ENCODE measurements at regions not wholly inside any gene's neighbourhood (a gene's known extent, or its start where the extent isn't known, plus 50 kb on each side); places are given as distances from the start of the nearest gene placed in this dataset.

- TF ChIP-seq, protein P1, sequence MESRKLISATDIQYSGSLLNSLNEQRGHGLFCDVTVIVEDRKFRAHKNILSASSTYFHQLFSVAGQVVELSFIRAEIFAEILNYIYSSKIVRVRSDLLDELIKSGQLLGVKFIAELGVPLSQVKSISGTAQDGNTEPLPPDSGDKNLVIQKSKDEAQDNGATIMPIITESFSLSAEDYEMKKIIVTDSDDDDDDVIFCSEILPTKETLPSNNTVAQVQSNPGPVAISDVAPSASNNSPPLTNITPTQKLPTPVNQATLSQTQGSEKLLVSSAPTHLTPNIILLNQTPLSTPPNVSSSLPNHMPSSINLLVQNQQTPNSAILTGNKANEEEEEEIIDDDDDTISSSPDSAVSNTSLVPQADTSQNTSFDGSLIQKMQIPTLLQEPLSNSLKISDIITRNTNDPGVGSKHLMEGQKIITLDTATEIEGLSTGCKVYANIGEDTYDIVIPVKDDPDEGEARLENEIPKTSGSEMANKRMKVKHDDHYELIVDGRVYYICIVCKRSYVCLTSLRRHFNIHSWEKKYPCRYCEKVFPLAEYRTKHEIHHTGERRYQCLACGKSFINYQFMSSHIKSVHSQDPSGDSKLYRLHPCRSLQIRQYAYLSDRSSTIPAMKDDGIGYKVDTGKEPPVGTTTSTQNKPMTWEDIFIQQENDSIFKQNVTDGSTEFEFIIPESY (IDR thresholded peaks at IDR 0.05), result no peak
- TF ChIP-seq FOXA1 (IDR thresholded peaks at IDR 0.05), result no peak
- TF ChIP-seq RAD21 (IDR thresholded peaks at IDR 0.05), result no peak
- TF ChIP-seq JUND (IDR thresholded peaks at IDR 0.05), result no peak
- TF ChIP-seq SP1 (IDR thresholded peaks at IDR 0.05), result no peak
- TF ChIP-seq EGR1 (IDR thresholded peaks at IDR 0.05; ENCODE audit: low read depth in 2 of 2), result no peak
- no peak for TF ChIP-seq YY1 (IDR thresholded peaks at IDR 0.05)
Measured at GRCh38 chr17:34773036-34773435, 188.2 kb downstream of the CCT6B start (continued).

DNA sequence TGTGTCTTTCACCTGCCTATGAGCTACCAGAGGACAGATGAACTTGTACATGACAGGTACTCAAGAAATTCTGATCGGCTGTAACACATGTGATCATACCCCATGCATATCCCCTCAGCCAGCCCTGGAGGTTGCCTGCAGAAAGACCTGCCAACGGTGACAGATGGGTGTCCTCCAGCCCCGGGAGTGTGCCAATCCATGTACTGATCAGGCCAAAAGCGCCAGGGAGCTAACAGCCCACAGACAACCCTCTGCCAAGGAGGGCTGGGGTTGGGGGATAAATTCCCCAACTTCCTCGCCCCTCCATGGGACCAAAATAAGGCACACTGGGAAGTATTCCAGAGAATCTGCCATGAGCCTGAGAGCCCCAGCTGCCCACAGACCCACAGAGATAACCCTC lies 189.4 kb downstream of the CCT6B start:
- TF ChIP-seq GABPA (IDR thresholded peaks at IDR 0.05 in 1 of 2, conservative IDR thresholded peaks at IDR 0.05 in 1 of 2), result no peak
- TF ChIP-seq TAF1 (conservative IDR thresholded peaks at IDR 0.05), result no peak
- no peak for TF ChIP-seq RAD21 (IDR thresholded peaks at IDR 0.05)
- TF ChIP-seq, protein P2, sequence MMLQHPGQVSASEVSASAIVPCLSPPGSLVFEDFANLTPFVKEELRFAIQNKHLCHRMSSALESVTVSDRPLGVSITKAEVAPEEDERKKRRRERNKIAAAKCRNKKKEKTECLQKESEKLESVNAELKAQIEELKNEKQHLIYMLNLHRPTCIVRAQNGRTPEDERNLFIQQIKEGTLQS (IDR thresholded peaks at IDR 0.05), result no peak
- TF ChIP-seq HNF4A (conservative IDR thresholded peaks at IDR 0.05), result no peak
- TF ChIP-seq, protein P3, sequence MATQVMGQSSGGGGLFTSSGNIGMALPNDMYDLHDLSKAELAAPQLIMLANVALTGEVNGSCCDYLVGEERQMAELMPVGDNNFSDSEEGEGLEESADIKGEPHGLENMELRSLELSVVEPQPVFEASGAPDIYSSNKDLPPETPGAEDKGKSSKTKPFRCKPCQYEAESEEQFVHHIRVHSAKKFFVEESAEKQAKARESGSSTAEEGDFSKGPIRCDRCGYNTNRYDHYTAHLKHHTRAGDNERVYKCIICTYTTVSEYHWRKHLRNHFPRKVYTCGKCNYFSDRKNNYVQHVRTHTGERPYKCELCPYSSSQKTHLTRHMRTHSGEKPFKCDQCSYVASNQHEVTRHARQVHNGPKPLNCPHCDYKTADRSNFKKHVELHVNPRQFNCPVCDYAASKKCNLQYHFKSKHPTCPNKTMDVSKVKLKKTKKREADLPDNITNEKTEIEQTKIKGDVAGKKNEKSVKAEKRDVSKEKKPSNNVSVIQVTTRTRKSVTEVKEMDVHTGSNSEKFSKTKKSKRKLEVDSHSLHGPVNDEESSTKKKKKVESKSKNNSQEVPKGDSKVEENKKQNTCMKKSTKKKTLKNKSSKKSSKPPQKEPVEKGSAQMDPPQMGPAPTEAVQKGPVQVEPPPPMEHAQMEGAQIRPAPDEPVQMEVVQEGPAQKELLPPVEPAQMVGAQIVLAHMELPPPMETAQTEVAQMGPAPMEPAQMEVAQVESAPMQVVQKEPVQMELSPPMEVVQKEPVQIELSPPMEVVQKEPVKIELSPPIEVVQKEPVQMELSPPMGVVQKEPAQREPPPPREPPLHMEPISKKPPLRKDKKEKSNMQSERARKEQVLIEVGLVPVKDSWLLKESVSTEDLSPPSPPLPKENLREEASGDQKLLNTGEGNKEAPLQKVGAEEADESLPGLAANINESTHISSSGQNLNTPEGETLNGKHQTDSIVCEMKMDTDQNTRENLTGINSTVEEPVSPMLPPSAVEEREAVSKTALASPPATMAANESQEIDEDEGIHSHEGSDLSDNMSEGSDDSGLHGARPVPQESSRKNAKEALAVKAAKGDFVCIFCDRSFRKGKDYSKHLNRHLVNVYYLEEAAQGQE (IDR thresholded peaks at IDR 0.05), result no peak
- no peak for TF ChIP-seq EGR1 (IDR thresholded peaks at IDR 0.05; ENCODE audit: low read depth in 2 of 2)
- TF ChIP-seq CTCF (IDR thresholded peaks at IDR 0.05; ENCODE audit: low read depth, low read length, missing input control), result no peak
- no peak for TF ChIP-seq NR2F2 (IDR thresholded peaks at IDR 0.05)
- no peak for TF ChIP-seq FOXA2 (IDR thresholded peaks at IDR 0.05)
- TF ChIP-seq JUND (IDR thresholded peaks at IDR 0.05), result no peak
- TF ChIP-seq SP1 (IDR thresholded peaks at IDR 0.05), result no peak
- no peak for TF ChIP-seq RXRA (IDR thresholded peaks at IDR 0.05)

More for the DNA sequence above, 189.4 kb downstream of the CCT6B start:
- Histone ChIP-seq H3K4me1 (ENCODE audit: control insufficient read depth in 4 of 4, insufficient read depth in 4 of 4, low read length in 3 of 4) (no peaks in the 10 kb centered on the region), H3K36me3 (ENCODE audit: control insufficient read depth in 4 of 4, insufficient read depth in 3 of 4, low read depth in 1 of 4, low read length in 3 of 4) (no peaks in the 10 kb centered on the region), H3K9me3 (ENCODE audit: control insufficient read depth in 4 of 4, low read length in 3 of 4) (peaks cover 0 to 3% (median 0%) of the 10 kb centered on the region in 4 donors), H3K4me3 (ENCODE audit: low read depth in 1 of 3, low read length in 3 of 3) (no peak overlapping the region), H3K9ac (ENCODE audit: low read depth in 1 of 2, low read length in 2 of 2) (no peak overlapping the region), H3K27me3 (ENCODE audit: control insufficient read depth in 4 of 4, insufficient read depth in 4 of 4, low read length in 3 of 4) (peaks cover 0 to 7% (median 2%) of the 10 kb centered on the region in 4 donors), H3K27ac (ENCODE audit: low read depth in 1 of 2, low read length in 2 of 2) (no peak overlapping the region)
- no peak for DNase-seq (ENCODE audit: low spot score)
- 71% methylated on average over 5 of the region's 5 CpGs for WGBS
